ENCODE measurements at regions not wholly inside any gene's neighbourhood (a gene's known extent, or its start where the extent isn't known, plus 50 kb on each side); places are given as distances from the start of the nearest gene placed in this dataset.

DNA sequence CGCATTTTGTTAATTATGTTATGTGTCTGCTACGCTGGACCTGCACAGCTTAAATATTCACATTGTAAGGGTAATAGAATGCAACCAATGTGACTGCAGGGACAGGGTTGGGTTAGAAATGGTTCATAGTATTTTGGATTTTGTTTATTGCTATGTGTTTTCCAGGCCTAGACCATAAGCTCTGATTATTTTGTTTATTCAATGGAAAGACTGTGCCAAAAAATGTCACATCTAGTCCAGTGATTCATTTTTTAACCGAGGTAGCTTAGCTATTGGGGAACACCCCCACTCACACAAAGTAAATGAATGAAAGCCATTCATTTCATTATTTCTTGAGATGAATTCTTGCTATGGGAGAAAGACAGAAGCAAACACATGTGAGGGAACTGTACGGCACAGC is 516.5 kb upstream of the ANKRD30A start:
- TF ChIP-seq, protein P1, sequence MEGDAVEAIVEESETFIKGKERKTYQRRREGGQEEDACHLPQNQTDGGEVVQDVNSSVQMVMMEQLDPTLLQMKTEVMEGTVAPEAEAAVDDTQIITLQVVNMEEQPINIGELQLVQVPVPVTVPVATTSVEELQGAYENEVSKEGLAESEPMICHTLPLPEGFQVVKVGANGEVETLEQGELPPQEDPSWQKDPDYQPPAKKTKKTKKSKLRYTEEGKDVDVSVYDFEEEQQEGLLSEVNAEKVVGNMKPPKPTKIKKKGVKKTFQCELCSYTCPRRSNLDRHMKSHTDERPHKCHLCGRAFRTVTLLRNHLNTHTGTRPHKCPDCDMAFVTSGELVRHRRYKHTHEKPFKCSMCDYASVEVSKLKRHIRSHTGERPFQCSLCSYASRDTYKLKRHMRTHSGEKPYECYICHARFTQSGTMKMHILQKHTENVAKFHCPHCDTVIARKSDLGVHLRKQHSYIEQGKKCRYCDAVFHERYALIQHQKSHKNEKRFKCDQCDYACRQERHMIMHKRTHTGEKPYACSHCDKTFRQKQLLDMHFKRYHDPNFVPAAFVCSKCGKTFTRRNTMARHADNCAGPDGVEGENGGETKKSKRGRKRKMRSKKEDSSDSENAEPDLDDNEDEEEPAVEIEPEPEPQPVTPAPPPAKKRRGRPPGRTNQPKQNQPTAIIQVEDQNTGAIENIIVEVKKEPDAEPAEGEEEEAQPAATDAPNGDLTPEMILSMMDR (IDR thresholded peaks at IDR 0.05; ENCODE audit: low read depth, low read length), result no peak
- no peak for TF ChIP-seq EZH2phosphoT487 (IDR thresholded peaks at IDR 0.05; ENCODE audit: low read depth)

All from OCI-LY3 (cell line).